ENCODE measurements at regions not wholly inside any gene's neighbourhood (a gene's known extent, or its start where the extent isn't known, plus 50 kb on each side); places are given as distances from the start of the nearest gene placed in this dataset.
"Not testable (repeated sequence)": the region's sequence is repeated elsewhere in the genome, so short reads cannot be mapped to it uniquely, and the experiment has no call there.

- Mint-ChIP-seq H3K36me3 (no peaks in the 10 kb centered on the region), H3K9me3 (peaks cover 3% of the 10 kb centered on the region), H3K27ac (no peak overlapping the region), H3K27me3 (ENCODE audit: insufficient read depth, low read depth) (peaks cover 4% of the 10 kb centered on the region), H3K4me1 (no peaks in the 10 kb centered on the region), H3K4me3 (no peak overlapping the region)
- no peak for DNase-seq (ENCODE audit: low spot score)
- Histone ChIP-seq H3K27ac (no peak overlapping the region), H4K20me1 (ENCODE audit: low read depth) (no peaks in the 10 kb centered on the region), H2AFZ (replicated peaks) (no peak overlapping the region), H3K36me3 (no peaks in the 10 kb centered on the region), H3K4me2 (no peak overlapping the region), H3F3A (ENCODE audit: low read depth) (no peaks in the 10 kb centered on the region), H3K79me2 (ENCODE audit: low read depth) (no peaks in the 10 kb centered on the region), H3K9me3 (ENCODE audit: low read depth) (no peaks in the 10 kb centered on the region), H3K4me3 (no peak overlapping the region), H3K27me3 (no peaks in the 10 kb centered on the region), H3K9ac (no peak overlapping the region), H3K4me1 (no peaks in the 10 kb centered on the region)
- TF ChIP-seq EZH2phosphoT487 (IDR thresholded peaks at IDR 0.05) (no peak), CTCF (IDR thresholded peaks at IDR 0.05) (no peak), EZH2 (IDR thresholded peaks at IDR 0.05) (no peak)
These were observed 472.2 kb downstream of the C12orf50 start for GRCh38 chr12:87556985-87557384.

- H4K20me1 ChIP-seq (ENCODE audit: low read depth); H3K36me3 ChIP-seq; H3K27ac Mint-ChIP-seq; H3K9me3 Mint-ChIP-seq; H3K79me2 ChIP-seq (ENCODE audit: low read depth); H3K9ac ChIP-seq; H3K4me1 ChIP-seq; H3K4me3 ChIP-seq; H3K9me3 ChIP-seq (ENCODE audit: low read depth); H3K27me3 Mint-ChIP-seq (ENCODE audit: insufficient read depth, low read depth); H3K27me3 ChIP-seq; DNase-seq (ENCODE audit: low spot score); H3K4me2 ChIP-seq; H3K36me3 Mint-ChIP-seq; H3K4me3 Mint-ChIP-seq; H3F3A ChIP-seq (ENCODE audit: low read depth); H3K4me1 Mint-ChIP-seq; H3K27ac ChIP-seq: not testable (repeated sequence)
- H2AFZ ChIP-seq (replicated peaks) = peak overlapping the region; percentile 57
These were observed 498.0 kb downstream of the C12orf50 start for GRCh38 chr12:87531213-87531612.

GRCh38 chr12:87529413-87529812 is 499.8 kb downstream of the C12orf50 start:
- Mint-ChIP-seq H3K9me3 (peaks cover 5% of the 10 kb centered on the region), H3K4me1 (peaks cover 3% of the 10 kb centered on the region), H3K27me3 (ENCODE audit: insufficient read depth, low read depth) (peaks cover 4% of the 10 kb centered on the region), H3K27ac (no peak overlapping the region), H3K4me3 (no peak overlapping the region), H3K36me3 (no peaks in the 10 kb centered on the region)
- Histone ChIP-seq H3K9ac (no peak overlapping the region), H3K4me3 (no peak overlapping the region), H3K27me3 (no peaks in the 10 kb centered on the region), H3K4me2 (no peak overlapping the region), H3F3A (ENCODE audit: low read depth) (no peaks in the 10 kb centered on the region), H3K36me3 (no peaks in the 10 kb centered on the region), H4K20me1 (ENCODE audit: low read depth) (no peaks in the 10 kb centered on the region), H3K4me1 (no peaks in the 10 kb centered on the region), H3K79me2 (ENCODE audit: low read depth) (no peaks in the 10 kb centered on the region), H2AFZ (replicated peaks) (no peak overlapping the region), H3K27ac (no peak overlapping the region), H3K9me3 (ENCODE audit: low read depth) (no peaks in the 10 kb centered on the region)
- DNase-seq (ENCODE audit: low spot score) = no peak
- TF ChIP-seq CTCF (IDR thresholded peaks at IDR 0.05) (no peak), EZH2 (IDR thresholded peaks at IDR 0.05) (no peak), EZH2phosphoT487 (IDR thresholded peaks at IDR 0.05) (no peak)

- Histone ChIP-seq H3K4me1 (no peaks in the 10 kb centered on the region), H3K9me3 (ENCODE audit: low read depth) (no peaks in the 10 kb centered on the region), H3K4me3 (no peak overlapping the region), H3K9ac (no peak overlapping the region), H3K36me3 (no peaks in the 10 kb centered on the region), H3F3A (ENCODE audit: low read depth) (no peaks in the 10 kb centered on the region), H2AFZ (replicated peaks) (no peak overlapping the region), H3K79me2 (ENCODE audit: low read depth) (no peaks in the 10 kb centered on the region), H3K27me3 (no peaks in the 10 kb centered on the region), H3K4me2 (no peak overlapping the region), H4K20me1 (ENCODE audit: low read depth) (no peaks in the 10 kb centered on the region), H3K27ac (no peak overlapping the region)
- H3K4me3 Mint-ChIP-seq = no peak overlapping the region
- no peaks in the 10 kb centered on the region for H3K36me3 Mint-ChIP-seq
- H3K4me1 Mint-ChIP-seq = no peaks in the 10 kb centered on the region
- no peak overlapping the region for H3K27ac Mint-ChIP-seq
- DNase-seq (ENCODE audit: low spot score) = no peak
- TF ChIP-seq CTCF (IDR thresholded peaks at IDR 0.05) (no peak), EZH2phosphoT487 (IDR thresholded peaks at IDR 0.05) (no peak), EZH2 (IDR thresholded peaks at IDR 0.05) (no peak)
- no peaks in the 10 kb centered on the region for H3K9me3 Mint-ChIP-seq
- no peaks in the 10 kb centered on the region for H3K27me3 Mint-ChIP-seq (ENCODE audit: insufficient read depth, low read depth)
These were observed 508.2 kb downstream of the C12orf50 start for GRCh38 chr12:87520968-87521367.
